HFF-Myc (cell line): ENCODE measurements at regions not wholly inside any gene's neighbourhood (a gene's known extent, or its start where the extent isn't known, plus 50 kb on each side); places are given as distances from the start of the nearest gene placed in this dataset.

Experiments used
- DNase-seq: peaks from one replicate; pipeline ENCODE4 v3.0.0-alpha.2; 2011; ENCODE audit warnings: low read depth; ENCODE audit errors: extremely low read depth
- H3K4me3 ChIP-seq: replicated peaks from 2 replicates; pipeline ENCODE4 v1.5.1; 2011; ENCODE audit warnings: low read depth, mild to moderate bottlenecking, control low read depth, low read length
- TF ChIP-seq, protein P1 (sequence below): IDR thresholded peaks from 2 replicates; pipeline ENCODE4 v1.5.1; 2012; ENCODE audit warnings: mild to moderate bottlenecking, low read depth, low read length, control low read depth; ENCODE audit errors: missing control alignments

DNA sequence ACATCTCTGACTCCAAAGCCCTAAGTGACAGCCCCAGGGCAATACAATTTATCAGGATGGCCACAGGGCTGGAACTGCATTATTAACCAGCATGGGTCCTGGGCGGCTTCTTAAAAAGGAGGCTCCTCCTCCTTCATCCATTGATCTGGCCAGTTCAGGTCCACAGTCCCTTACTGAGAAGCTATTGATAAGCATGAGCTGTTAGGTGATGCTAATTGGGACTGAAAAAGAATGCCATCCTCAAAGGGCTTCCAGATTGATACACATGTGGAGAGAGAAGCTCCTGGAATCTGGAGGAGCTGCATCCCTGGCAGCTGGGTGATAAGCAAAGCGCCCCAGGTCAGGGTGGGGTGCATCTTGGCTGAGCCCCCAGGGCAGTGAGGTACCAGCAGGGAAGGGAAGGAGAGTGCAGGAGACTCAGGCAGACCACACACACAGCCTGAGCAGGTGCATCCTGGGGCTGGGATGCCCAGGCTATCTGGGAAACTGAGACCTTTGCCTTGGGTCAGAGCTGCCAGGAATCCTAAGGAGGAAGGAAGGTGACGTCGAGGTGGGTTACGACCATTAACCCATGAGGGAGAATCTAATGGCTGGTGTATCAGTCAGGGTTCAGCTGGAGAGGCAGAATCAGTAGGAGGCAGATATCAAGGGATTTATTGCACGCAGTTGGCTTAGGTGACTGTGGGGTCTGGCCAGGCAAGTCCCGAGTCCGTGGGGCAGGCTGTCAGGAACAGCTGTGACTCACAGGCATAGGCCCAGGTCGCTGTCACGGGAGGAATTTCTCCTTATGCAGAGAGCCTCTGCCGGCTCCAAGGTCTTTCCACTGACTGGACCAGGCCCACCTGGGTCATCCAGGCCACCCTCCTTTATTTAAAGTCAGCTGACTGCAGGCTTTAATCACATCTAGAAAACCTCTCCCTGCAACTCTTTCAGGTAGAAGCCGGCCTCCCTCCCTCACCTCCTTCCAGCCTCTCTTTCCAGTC, 261.2 kb downstream of the BMP7 start:
- TF ChIP-seq, protein P1, sequence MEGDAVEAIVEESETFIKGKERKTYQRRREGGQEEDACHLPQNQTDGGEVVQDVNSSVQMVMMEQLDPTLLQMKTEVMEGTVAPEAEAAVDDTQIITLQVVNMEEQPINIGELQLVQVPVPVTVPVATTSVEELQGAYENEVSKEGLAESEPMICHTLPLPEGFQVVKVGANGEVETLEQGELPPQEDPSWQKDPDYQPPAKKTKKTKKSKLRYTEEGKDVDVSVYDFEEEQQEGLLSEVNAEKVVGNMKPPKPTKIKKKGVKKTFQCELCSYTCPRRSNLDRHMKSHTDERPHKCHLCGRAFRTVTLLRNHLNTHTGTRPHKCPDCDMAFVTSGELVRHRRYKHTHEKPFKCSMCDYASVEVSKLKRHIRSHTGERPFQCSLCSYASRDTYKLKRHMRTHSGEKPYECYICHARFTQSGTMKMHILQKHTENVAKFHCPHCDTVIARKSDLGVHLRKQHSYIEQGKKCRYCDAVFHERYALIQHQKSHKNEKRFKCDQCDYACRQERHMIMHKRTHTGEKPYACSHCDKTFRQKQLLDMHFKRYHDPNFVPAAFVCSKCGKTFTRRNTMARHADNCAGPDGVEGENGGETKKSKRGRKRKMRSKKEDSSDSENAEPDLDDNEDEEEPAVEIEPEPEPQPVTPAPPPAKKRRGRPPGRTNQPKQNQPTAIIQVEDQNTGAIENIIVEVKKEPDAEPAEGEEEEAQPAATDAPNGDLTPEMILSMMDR = no peak
- no peak for DNase-seq
- H3K4me3 ChIP-seq = no peak overlapping the region

DNA sequence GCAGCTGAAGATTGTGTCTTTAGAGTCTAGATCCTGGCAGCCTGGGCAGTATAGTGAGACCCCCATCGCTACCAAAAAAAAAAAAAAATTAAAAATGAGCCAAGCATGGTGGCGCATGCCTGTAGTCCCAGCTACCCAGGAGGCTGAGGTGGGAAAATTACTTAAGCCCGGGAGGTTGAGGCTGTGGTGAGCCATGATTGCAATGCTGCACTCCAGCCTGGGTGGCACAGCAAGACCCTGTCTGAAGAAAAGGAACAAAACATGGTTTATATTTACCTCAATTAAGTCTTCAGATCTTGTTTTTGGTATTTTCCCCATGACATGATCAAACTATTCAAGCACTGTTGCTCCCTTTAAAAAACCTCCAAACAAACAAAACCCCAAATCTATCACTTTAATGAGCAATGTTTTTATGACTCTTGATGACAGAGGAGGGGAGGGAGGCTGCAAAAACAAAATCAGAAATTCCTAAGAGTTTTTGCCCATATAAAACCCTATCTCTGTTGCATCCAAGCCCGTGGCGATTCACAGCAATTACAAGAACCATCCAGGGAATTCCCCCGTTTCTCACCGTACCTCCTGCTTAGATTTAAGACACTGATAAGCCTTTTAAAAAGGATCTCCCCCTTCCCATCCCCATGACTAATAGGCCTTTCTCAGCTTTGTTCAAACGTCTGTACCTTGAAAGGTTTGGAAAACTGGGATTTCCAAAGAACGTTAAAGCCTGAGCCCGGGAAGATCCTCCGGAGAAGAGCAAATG, 259.9 kb downstream of the BMP7 start:
- no peak for DNase-seq
- TF ChIP-seq, protein P1 = no peak
- H3K4me3 ChIP-seq = no peak overlapping the region

DNA sequence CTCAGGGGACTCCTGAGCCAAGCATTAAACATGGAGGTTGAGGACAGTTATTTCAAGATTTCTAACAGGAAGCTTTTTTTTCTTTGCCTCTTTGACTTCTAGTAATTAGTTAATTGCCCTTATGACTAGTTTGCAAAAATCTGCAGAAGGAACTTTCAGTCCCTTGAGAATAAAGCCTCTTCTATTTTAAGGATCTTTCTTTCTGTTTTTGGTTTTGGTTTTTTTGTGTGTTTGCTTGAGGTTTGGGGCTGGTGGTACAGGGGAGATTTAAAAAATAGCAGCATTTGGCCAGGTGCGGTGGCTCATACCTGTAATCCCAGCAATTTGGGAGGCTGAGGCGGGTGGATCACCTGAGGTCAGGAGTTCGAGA, 259.3 kb downstream of the BMP7 start:
- no peak for DNase-seq
- H3K4me3 ChIP-seq = no peak overlapping the region
- TF ChIP-seq, protein P1 = no peak

DNA sequence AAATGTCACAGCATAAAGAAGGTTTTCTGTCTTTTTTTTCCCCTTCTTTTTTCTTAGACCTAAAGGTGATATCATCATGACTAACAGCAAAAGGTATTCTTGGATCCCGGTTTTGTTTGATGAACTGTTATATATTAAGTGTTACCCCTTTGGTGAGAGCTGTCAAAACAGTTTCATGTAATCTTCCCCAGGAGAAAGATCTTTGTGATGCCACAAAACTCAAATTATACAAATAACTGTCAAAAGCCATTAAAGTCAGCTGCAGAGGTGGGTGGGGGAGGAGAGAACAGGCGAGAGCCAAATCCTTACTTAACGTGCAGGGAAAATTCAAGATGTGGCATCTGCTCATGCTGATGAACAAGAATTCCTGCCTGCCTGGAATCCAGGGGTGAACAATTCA, 258.2 kb downstream of the BMP7 start:
- no peak for DNase-seq
- TF ChIP-seq, protein P1 = no peak
- no peak overlapping the region for H3K4me3 ChIP-seq

DNA sequence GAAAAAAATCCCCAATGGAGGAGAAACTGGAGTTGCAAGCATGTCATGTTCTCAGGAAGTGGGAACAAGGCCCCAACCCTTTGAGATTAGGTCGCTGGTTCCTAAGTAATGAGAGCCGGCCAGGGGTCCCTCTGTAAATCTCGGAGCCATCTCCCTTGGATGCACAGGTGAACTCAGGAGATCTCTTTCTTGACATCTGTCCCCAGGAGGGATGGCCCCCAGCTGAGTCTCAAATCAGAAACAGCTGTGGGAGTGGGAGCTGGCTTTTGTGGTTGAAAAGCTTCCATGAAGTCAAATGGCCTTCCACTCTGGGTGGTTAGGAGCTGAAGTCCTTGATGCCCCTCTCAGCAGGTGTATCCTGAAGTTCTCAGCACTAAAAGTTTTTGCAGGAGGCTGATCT, 257.1 kb downstream of the BMP7 start:
- TF ChIP-seq, protein P1 = no peak
- H3K4me3 ChIP-seq = no peak overlapping the region
- DNase-seq = no peak

DNA sequence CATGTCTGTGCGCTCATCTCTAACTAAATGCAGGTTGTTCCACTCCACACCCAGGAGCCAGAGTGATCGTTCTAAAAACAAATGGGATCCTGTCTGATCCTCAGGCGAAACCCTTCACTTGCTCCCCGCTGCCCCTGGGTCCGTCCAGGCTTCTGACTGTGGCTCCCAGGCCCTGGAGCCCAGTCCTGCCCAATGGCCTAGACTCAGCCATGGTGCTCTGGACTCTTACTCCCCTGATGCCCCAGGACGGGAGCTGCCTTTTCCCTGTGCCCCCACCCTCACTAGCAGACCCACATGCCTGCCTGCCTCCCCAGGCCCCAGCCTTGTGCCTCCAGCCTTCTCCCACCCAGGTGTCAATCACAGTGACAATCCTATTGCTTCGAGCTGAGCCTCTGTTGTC, 256.7 kb downstream of the BMP7 start:
- no peak for DNase-seq
- TF ChIP-seq, protein P1 = no peak
- H3K4me3 ChIP-seq = no peak overlapping the region
